ENCODE measurements at regions not wholly inside any gene's neighbourhood (a gene's known extent, or its start where the extent isn't known, plus 50 kb on each side); places are given as distances from the start of the nearest gene placed in this dataset.
"Not testable (repeated sequence)": the region's sequence is repeated elsewhere in the genome, so short reads cannot be mapped to it uniquely, and the experiment has no call there.

DNA sequence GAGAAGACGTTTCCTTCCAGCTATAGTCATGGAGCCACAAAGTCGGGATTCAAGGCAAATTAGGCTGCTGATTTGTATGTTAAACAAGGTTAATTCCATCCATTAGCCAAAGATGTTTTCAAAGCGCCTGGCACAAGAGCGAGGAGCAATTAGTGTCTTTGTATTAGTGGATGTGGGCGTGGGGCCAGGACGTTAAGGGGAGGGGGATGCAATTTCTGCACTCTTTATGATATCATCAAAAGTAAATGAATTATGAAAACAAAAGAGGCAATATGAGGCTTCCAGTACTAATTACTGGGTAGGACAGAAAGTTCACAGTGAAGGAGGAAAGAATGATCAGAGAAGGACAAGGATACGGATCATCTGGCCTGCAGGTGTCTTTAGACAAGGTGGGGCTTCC is 230.9 kb upstream of the MSX2 start:
- no peak for DNase-seq (ENCODE audit: insufficient read length, low spot score)
- no peak for FAIRE-seq
- TF ChIP-seq, protein P1, sequence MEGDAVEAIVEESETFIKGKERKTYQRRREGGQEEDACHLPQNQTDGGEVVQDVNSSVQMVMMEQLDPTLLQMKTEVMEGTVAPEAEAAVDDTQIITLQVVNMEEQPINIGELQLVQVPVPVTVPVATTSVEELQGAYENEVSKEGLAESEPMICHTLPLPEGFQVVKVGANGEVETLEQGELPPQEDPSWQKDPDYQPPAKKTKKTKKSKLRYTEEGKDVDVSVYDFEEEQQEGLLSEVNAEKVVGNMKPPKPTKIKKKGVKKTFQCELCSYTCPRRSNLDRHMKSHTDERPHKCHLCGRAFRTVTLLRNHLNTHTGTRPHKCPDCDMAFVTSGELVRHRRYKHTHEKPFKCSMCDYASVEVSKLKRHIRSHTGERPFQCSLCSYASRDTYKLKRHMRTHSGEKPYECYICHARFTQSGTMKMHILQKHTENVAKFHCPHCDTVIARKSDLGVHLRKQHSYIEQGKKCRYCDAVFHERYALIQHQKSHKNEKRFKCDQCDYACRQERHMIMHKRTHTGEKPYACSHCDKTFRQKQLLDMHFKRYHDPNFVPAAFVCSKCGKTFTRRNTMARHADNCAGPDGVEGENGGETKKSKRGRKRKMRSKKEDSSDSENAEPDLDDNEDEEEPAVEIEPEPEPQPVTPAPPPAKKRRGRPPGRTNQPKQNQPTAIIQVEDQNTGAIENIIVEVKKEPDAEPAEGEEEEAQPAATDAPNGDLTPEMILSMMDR (IDR thresholded peaks at IDR 0.05; ENCODE audit: insufficient read depth, missing control alignments) = no peak

DNA sequence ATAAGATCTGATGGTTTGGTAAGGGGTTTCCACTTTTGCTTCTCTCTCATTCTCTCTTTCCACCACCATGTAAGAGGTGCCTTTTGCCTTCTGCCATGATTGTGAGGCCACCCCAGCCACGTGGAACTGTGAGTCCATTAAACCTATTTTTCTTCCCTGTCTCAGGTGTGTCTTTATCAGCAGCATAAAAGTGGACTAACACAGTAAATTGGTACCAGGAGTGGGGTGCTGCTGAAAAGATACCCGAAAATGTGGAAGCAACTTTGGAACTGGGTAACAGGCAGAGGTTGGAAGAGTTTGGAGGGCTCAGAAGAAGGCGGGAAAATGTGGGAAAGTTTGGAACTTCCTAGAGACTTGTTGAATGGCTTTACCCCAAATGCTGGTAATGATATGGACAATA is 226.4 kb upstream of the MSX2 start:
- not testable (repeated sequence) for DNase-seq (ENCODE audit: insufficient read length, low spot score); FAIRE-seq

DNA sequence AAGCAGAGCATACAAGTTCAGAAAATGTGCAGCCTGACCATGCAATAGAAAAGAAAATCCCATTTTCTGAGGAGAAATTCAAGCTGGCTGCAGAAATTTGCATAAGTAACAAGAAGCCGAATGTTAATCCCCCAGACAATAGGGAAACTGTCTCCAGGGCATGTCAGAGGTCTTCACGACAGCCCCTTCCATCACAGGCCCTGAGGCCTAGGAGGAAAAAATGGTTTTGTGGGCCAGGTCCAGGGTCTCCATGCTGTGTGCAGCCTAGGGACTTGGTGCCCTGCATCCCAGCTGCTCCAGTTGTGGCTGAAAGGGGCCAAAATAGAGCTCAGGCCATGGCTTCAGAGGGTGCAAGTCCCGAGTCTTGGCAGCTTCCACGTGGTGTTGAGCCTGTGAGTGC is 225.8 kb upstream of the MSX2 start:
- FAIRE-seq; DNase-seq (ENCODE audit: insufficient read length, low spot score): not testable (repeated sequence)

DNA sequence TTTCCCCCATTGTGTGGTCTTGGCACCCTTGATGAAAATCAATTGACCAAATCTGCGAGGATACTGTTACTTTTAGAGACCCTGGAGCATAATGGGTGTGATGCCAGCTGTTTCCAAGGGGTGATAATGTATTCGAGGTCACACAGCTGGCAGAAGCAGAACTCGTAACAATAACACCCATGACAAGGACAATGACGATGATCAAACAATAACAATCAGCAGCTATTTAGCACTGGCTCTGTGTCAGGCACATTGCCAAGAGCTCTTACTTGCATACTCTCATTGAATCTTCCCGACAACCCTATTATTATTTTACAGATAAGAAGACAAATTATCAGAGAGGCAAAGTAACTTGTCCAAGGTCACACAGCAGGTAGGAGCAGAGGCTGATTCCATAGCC is 223.7 kb upstream of the MSX2 start:
- TF ChIP-seq, protein P1 (IDR thresholded peaks at IDR 0.05; ENCODE audit: insufficient read depth, missing control alignments) = no peak
- DNase-seq (ENCODE audit: insufficient read length, low spot score) = no peak
- no peak for FAIRE-seq

DNA sequence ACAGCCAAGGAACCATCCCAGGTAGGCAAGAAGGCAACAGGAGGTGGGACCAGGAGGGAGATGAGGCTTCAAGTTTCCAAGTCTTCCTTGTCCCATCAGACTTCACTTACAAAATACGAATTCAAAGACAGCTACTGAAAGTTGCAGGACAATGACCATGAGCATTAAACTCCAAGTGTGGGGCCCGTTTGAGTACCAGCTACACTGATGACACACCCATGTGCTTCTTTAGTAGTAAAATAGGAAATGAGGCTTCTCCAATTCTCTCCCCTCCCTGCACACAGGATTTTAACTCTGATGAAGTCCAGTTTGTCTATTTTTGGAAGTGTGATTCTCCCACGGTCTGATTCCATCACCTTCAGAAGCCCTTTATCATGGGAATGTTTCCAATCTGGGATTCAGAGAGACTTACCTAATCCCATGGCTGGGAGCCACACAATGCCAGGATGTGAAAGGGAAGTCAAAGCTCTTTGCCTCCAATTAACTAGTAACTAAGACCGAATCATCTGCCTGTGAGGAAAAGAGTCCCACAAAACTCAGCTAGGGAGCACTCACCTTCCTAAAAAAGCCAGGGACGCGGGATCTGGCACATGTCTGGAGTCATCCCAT is 222.8 kb upstream of the MSX2 start:
- TF ChIP-seq, protein P1 (IDR thresholded peaks at IDR 0.05; ENCODE audit: insufficient read depth, missing control alignments) = no peak
- no peak for DNase-seq (ENCODE audit: insufficient read length, low spot score)
- FAIRE-seq = no peak

DNA sequence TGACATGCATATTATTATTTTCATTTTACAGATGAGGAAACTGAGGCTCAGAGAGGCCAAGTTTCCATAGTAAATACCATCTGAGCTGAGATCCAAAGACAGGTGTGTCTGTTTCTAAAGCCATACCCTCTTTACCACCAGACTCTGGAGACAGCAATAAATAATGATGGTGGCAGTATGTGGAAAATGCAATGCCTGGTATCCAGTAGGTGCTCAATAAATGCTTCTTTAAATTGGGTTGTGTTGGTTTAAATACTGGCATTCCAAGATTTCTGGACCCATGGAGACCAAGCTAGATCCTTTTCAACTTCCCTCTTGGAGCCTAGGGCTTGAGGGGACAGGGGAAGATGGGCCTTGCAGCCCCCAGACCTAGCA is 221.3 kb upstream of the MSX2 start:
- TF ChIP-seq, protein P1 (IDR thresholded peaks at IDR 0.05; ENCODE audit: insufficient read depth, missing control alignments) = no peak
- DNase-seq (ENCODE audit: insufficient read length, low spot score) = no peak
- no peak for FAIRE-seq

DNA sequence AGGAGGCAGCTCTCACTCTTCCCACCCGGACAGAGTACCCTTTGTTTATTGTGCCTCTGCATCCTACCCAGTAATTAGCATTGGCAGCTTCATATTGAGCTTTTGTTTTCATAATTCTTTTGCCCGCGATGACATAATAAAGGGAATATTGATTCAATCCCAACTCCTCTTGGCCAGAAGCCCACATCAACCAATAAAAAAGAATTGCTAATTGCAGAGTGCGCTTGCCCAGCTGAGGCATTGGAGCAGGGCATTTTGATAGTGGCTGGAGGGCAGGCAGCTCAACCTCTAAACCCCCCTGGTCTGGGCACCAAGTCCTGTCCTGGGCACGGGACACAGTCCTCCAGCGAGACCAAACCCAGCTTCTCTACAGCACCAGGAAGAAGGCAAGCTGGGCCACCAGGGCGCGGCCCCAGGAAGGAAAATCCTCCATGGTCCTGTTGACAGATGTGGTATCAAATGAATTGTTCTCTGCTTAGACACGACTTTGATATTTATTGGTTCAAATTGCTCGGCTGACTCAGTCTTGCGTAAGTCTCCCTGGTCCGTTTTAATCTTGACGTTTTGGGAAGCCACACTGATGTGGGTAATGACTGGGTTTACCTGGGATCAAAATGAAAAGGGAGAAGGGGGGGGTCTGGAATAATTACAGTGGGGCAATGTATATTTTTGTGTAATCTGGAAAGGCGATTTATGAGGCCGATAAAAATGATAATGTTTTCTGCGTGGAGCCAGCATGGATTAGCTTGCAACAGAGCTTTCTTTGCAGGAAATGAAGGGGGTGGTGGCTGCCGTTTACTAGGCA is 220.7 kb upstream of the MSX2 start:
- TF ChIP-seq, protein P1 (IDR thresholded peaks at IDR 0.05; ENCODE audit: insufficient read depth, missing control alignments) = no peak
- FAIRE-seq (no peak), DNase-seq (ENCODE audit: insufficient read length, low spot score) (no peak)

DNA sequence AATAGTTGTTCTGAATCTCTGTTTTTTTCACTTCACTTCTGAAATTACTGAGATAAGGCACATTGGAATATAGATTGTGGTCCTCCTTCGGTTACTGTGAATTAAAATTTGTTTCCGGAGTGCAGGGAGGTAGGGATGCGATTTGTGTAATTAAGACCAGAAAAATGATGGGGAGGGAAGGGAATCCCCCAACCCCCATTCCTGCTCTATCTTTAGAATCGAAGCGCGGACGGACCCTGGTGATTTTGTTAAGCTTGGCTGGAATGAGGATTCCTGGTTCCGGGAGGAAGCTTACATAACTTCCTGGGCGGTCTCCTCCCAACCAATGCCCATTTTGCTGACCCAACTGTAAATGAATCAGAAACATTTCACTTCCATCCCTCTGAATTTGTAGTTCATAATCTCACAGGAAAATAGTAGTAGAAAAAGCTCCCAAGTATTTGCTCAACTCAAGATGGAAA is 220.1 kb upstream of the MSX2 start:
- DNase-seq (ENCODE audit: insufficient read length, low spot score) (no peak), FAIRE-seq (no peak)
- TF ChIP-seq, protein P1 (IDR thresholded peaks at IDR 0.05; ENCODE audit: insufficient read depth, missing control alignments) = no peak

Measured in D721Med (cell line).